ENCODE measurements at regions not wholly inside any gene's neighbourhood (a gene's known extent, or its start where the extent isn't known, plus 50 kb on each side); places are given as distances from the start of the nearest gene placed in this dataset.
"Not testable (repeated sequence)": the region's sequence is repeated elsewhere in the genome, so short reads cannot be mapped to it uniquely, and the experiment has no call there.

DNA sequence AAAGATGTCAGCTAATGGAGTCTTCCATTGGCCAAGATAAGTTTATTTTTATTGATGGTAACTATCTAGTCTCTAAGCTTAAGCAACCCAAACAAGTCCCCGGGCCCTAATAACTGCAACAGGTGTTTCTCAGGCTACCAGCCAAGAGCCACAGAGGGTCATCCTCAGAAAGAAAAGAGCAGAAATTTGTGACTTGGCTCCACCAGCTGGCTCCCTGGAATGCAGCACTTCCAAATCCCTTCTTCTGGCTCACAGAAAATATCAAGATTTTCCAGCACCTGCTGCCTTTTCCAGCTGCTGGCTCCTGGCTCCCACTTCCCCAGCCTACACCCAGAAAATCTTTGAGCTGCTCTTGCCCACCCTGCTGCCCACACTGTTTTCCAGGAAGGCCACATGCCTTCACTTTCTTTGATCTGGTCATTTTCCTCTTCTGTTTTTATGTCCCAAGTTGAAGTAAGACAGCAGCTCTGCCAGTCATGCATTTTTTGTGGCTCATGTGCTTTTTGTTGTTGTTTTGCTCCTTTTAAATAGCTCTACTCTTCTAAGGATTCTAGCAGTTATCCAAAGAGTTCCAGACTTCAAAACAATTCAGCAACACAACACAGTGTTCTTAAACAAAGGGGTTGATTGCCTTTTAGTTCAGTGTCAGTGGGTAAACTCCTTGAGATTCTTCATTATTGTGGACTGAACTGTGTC, 151.0 kb upstream of the SMLR1 start:
- no peak for DNase-seq

DNA sequence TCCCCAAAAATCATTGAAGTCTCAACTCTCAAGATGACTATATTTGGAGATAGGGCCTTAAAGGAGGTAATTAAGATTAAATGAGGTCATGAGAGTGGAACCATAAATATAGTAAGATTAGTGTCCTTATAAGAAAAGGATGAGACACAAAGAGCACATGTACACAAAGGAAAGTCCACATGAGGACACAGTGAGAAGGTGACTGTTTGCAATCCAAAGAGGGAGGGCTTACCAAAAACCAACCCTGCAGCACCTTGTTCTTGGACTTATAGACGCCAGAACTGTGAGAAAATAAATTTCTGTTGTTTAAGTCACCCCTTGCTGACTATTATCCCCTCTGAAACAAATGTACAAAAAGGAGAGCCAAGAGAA, 150.4 kb upstream of the SMLR1 start:
- no peak for DNase-seq

DNA sequence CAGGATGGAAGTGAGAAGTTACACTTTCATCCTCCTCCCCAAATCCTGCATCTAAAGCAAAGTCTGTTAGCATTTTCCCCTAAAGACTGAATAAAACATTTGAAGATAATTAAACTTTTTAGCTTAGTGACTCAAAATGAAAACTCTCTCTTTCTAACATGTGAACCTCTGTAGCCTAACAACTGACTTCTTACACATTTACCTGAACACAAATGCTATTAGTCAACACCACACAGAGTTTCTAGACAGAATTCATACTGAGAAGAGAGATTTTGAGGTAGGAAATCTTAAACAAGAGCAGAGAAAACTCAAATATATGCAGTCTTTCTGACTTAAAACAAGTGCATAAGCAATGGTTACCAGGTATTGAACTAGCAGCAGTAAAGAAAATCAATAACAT, 149.9 kb upstream of the SMLR1 start:
- DNase-seq: no peak

DNA sequence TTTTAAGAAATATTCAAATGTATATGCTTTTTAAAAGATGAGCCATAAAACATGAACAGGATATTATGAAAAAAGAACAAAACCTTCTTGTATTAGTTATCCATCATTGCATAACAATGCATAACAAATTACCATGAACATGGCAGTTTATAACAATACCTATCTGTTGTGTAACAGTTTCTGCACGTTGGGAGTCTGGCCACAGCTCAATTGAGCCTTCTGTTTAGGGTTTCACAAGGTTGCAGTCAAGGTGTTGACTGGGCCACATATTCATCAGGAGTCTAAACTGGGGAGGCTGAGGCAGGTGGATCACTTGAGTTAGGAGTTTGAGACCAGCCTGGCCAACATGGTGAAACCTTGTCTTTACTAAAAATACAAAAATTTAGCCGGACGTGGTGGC, 149.4 kb upstream of the SMLR1 start:
- no peak for DNase-seq

DNA sequence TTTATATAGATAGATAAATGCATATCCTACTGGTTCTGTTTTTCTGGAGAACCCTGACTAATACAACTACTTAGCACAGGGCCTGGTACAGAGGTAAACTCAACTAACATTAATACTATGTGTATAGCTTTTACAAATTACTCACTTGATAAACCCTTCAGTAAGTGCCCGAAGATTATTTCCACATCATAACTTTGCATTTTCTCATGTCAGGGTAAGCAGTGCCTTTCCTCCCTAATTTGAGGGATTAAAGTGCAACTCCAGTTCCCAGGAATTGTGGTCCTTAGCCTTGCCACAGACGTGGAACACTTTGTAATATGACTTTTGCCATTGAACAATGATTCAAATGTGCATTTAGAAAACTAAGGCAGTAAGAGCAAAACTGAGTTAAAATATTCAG, 147.5 kb upstream of the SMLR1 start:
- no peak for DNase-seq

DNA sequence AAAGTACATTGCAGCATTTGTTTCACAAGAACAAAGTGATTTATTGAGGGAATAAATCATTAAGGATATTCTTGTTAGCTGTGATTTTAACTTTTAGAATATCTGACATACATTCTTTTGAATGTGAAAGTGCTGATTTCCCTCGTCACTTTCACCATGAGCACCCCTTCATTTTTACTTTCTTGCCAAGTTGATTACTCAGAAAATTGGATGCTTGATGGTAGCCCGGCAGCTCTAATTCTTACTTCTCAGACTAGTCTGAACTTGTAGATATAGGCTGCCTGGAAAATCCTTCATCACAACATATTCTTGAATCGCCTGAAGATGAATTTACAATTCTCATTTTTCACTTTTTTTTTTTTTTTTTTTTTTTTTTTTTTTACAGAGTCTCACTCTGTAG, 147.1 kb upstream of the SMLR1 start:
- DNase-seq: no peak

DNA sequence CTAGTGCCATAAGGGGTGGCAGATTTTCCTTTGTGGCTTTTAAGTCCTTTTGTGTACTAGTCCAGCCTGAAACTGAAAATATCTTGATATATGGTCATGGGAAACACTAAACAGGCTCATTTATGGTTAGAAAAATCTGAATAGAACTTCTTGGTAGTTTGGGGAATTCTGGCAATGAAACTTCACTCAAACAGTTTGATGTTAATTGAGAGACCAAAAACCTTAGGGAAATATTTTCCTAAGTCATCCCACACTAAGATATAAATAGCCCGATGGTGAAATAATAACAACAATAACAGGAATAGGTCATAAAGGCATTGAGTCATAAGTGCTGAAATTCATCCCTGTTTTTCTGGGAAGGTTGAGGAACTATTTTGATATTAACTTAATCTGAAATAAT, 146.2 kb upstream of the SMLR1 start:
- no peak for DNase-seq

DNA sequence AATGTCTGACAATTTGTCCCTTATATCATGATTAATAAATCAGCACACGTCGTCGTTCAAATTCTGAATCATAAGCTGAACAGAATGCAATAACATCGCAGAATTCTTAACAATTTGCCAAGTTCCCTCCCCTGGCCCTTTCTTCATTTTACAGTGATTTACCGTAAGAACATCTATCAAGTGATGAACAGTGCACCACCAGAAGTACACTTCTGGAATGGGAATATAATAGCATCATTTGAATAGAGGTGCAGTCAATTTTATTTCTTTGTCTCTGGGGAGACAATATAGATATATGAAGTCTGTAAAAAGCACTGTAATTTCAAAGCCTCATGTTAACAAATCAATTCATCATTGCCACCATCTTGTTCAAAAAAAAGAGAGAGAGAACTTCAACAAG, 145.1 kb upstream of the SMLR1 start:
- no peak for DNase-seq

DNA sequence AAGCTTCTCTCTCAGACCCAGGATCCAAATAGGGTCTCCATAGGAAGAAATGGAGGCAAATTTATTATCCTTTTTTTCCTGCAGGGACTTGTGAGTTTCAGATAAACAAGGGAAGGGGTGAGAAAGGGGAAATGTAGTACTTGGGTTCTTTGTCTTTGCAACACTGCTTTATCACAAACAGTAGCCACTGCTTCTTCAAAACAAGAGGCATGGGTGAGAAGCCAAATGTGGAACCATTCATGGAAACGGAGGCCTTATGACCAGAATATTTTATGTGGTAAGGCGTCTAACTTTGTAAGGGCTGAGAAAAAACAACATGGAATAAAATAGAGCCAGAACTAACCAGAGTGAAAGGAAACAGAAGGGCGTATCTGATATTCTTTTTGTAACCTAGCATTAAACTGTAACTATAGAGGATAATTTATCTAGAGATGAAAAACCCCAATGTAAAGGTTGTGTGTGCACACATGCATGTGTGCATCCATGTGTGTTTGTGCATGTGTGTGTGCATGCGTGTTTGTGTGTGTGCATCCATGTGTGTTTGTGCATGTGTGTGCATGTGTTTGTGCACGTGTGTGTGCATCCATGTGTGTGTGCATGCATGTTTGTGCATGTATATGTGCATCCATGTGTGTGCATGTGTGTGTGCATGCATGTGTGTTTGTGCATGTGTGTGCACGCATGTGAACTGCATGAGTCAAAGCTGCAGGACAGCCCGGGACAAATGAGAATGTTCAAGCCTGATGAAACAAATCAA, 143.3 kb upstream of the SMLR1 start:
- DNase-seq: no peak

DNA sequence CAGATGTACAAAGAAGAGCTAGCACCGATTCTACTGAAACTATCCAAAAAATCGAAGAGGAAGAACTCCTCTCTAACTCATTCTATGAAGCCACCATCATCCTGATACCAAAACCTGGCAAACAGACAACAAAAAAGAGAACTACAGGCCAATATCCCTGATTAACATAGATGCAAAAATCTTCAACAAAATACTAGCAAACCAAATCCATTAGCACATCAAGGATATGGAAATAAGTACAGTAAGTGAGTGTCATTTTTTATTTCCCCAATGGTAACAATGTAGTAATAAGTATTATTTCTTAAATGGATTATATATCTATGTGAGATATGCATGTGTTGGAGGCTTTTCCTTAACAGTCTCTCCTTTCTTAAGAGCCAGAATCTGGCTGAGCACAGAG, 134.5 kb upstream of the SMLR1 start:
- DNase-seq: no peak

DNA sequence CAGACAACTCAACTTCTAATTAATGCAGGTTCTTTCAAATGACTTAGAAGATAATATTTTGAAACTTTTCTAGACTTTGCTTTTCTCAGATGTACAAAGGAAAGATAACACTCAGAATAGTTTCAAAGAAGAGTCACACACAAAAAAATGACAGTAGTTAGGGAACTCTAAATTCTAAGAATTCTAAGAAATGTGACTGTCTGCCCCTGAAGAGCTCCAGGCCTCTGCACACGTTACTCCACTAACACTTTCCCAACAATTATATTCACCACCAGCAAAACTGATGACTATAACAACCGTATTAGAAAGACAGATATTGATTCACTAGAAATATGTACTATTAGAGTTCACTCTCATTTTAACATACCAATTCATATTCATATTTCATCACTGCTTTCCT, 133.3 kb upstream of the SMLR1 start:
- no peak for DNase-seq

DNA sequence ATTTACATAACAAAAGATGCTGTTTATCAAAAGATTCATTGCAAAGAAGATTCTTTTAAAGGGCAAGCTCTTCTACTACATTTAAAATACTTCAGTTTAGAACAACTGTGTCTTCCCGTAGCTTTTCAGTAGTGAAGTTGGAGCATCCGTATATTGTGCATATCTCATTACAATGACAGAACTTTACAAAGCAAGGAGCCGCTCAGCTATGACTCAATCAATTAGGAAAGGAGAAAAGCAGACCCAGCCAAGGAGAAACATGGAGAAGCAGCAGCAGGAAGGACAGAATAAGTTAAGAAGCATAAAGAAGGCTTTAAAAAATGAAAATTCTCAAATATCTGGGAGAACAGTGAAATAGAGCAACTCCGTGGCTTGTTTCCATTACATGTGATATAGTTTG, 132.6 kb upstream of the SMLR1 start:
- DNase-seq: no peak

DNA sequence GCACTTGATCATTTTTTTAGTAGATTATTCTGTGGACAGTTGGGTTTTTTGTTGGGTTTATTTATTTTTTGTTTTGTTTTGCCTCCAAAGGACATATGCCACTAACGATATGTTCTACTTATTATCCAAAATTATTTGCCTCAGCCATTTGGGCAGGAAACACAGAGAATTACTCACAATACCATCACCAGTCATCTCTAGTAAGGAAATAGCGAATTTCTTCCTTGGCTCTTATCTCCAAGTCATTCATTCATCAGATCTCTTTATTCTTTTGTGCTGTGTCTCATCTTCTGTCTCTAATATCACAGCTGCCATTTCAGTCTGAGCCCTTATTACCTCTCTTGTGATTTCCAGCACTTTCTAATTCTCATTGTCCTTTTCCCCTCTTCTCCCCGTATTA, 130.4 kb upstream of the SMLR1 start:
- DNase-seq: no peak

DNA sequence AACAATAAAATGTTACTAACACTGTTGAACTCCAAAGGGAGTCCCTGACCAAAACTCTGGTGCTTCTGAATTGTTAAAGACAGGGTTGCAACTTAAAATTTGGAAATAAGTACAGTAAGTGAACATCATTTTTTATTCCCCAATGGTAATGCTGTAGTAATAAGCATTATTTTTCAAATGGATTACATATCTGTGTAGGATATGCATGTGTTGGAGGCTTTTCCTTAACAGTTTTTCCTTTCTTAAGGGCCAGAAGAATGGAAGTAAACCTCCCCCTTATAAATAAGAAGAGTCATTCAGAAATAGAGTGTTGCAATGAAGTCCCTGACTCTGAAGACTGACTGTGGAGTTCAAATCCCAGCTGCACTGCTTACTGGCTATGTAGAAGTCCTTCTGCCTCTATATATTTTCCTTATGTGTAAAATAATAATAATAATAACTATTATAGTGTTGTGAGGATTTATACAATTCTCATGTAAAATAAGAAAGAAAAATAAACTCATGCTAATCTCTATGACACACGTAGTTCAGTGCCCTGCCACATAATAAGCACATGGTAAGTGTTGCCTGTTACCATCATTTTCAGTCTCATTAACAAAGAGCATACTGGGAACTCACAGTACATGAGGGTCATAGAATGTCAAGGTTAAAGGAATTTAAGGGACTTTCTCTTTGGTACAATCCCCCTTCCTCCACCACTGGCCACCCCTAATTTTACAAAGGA, 129.8 kb upstream of the SMLR1 start:
- no peak for DNase-seq

DNA sequence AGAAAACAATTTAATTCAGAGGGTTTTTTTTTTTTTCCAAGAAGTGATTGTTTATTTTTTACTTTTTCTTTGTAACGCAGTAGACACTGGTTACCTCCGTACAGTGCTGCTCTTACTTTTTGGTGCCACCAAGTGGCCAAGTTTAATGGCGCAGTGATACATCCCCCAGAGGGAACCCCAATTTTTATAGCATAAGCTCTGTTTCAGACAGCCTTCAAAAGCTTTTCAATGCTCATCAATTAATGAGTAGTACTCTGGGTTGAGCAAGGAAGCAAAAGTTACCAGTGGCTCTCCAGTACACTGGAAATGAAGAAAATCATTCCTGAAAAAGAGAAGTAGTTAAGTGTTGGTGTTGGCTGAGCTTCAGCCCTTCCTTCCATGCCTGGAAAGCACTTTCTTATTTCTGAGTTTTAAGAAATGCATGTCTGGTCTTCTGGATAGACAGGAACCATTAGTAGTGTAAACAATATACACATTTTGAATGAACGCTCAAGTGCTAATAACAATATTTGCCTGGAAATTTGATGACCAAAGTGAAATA, 129.1 kb upstream of the SMLR1 start:
- DNase-seq: no peak

DNA sequence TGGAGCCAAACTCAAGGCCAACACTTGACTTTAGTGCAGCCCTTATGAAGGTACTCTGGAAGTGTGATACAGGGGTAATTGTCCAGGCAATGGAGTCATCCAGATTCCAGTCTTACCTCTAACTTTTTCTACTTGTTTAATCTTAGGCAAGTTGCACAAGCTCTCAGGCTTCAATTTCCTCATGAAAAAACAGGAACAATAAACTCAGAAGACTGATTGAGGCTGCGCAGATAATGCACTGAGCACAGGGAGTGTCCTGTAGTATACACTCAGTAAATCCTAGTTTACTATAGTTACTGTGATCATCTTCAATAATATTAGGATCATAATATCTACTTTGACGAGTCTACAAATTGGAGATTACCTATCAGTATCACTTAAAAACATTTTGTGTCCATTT, 127.5 kb upstream of the SMLR1 start:
- peak; percentile 68 for DNase-seq

DNA sequence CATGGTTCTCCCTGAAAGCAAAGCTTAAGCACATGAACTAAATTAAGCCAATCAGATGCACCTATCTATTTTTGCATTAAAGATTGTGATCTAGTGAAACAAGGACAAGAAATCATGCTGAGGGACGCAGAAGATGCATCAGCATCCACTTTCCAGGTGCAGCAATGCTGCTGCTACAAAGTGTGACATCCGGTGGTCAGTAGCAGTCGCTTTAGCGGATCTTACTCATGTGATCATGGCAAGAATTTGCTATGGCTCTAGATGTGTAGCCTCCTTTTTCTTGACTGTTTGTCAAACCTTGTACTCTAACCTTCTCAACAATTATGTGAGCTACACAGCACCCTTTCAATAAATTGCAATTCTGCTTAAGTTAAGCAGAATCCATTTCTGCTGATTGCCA, 126.8 kb upstream of the SMLR1 start:
- no peak for DNase-seq

DNA sequence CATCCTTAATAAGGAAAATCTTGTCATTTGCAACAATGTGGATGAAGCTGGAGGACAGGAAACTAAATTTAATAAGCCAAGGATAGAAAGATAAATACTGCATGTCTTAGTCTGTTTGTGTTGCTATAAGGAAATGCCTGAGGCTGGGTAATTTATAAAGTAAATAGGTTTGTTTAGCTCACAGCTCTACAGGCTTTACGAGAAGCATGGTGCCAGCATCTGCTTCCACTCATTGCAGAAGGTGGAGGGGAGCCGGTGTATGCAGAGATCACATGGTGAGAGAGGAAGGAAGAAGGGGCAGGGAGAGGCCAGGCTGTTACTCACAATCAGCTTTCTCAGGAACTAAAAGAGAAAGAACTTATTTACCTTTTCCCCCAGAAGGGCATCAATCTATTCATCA, 118.9 kb upstream of the SMLR1 start:
- DNase-seq: no peak

DNA sequence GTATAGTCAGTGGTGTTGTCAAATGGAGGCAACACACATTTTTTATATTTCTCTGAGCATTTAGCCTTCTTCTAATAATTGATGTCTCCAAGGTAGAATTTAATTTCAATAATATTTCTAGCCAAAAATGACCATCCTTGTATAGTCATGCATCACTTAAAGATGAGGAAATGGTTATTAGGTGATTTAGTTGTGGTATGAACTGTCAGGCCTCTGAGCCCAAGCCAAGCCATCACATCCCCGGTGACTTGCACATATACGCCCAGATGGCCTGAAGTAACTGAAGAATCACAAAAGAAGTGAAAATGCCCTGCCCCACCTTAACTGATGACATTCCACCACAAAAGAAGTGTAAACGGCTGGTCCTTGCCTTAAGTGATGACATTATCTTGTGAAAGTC, 115.6 kb upstream of the SMLR1 start:
- not testable (repeated sequence) for DNase-seq

DNA sequence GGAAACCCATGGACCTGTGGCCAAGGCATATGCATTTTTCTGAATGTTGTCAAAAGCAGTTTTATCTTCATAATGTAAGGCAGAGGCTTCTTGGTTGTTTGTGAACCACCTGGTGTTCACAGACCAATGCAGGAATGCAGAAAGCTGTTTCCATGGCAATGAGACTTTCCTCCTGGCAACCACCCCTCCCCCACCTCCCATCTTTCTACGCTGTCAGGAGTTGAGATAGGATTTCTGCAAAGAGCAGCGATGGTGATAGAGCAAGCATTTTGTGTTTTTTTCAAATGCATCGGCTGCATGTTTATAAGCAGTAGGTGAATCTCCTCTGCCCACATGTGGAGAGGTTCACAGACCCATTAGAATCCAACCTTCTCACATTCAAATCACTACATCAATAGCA, 114.1 kb upstream of the SMLR1 start:
- no peak for DNase-seq

DNA sequence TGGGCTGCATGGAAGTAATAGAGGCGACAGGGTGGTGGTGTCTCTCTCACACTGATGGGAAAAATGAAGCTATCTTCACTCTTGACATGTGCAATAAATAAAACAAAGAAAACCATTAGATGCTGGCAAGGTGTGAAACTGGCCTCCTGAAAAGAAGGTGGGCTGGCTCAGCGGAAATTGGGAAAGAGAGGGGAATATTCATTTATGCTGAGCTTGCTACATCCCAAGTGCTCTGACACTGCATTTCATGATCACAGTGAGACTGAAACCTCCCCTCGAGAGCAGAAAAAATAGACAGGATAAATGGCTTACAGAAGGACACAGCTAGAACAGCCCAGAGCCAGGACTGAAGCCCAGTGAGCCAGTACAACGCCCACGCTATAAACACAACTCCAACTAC, 112.1 kb upstream of the SMLR1 start:
- no peak for DNase-seq

DNA sequence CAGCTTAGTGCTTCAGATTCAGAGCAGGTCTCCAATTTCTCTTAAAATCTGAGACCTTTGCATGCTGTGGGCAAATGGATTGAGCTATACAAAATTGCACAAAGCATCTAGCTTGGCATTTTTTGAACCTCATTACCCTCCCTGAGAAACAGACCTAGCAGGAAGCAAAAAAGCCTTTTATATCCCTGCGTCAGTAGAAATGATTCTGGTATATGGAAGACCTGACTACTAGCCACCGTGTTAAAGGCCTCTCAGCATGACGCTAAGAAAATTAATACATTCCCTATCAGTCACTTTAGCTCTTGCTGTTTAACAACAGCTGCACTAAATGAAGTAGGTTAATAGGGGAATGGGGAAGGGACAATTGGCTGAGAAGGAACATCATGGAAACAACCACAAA, 110.7 kb upstream of the SMLR1 start:
- DNase-seq: no peak

DNA sequence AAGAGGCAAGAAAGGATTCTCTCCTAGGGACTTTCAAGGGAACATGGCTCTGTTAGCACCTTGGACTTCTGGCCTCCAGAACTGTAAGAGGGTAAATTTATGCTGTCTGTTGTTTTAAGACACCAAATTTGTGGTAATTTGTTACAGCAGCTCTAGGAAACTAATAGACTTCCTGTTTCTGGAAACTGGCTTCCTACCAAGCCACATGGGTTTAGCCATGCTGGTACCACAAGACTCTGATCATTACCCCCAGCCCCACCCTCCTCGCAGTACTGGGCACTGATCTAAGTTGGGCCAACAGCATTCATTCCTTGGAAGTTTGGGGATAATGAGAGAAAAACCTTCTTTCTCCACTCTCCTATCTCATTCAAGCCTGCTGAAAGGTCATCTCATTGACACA, 109.5 kb upstream of the SMLR1 start:
- DNase-seq: peak; percentile 84

DNA sequence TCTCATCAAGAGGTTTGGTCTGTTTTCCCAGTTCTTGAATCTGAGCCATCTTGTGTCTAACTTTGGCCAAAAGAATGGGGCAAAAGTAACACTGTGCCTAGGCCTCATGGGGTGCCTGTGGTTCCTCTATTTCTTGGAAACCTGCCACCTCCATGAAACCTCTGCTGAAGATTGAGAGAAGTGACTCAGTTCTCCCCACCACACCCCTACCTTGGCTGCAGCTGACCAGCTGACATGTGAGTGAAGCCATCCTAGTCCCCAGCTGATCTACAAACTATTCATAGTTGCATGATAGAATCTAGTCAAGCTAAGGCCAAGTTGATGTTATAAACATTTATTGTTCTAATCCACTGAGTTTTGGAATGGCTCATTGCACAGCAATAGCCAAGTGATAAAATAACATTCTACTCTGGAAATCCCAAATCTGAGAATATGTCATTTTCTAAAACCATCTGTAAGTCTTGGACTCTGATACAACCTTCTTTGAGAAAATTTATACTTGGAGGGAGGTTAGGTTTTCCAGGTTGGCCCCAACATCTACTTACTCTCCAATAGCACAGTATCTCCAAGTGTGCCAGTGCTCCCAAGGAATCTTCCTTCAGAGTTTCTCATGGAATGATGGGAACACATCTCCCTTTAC, 107.0 kb upstream of the SMLR1 start:
- no peak for DNase-seq

Measured in MV-4-11 (cell line).